ENCODE measurements at regions not wholly inside any gene's neighbourhood (a gene's known extent, or its start where the extent isn't known, plus 50 kb on each side); places are given as distances from the start of the nearest gene placed in this dataset.

DNA sequence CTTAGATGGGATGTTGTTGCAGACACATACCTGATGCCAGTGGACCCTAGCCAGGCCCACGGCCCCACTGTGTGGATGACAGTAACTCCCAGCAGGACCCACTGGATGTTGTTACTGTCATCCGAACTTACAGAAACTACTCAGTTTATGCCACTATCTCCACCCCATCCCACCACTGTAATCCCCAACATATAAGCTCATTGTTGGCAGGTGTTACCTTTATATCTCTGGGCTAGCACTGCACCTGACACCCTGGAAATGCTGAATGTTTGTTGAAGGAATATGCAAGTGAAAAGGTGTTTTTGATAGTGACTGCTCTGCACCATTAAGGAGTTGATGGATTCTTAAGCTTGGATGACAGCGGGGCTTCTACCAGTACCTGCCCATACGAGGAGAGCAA lies 133.5 kb upstream of the ASB18 start:
- no peak for TF ChIP-seq CTCF (IDR thresholded peaks at IDR 0.05)
- no peak for TF ChIP-seq EZH2 (IDR thresholded peaks at IDR 0.05; ENCODE audit: borderline replicate concordance, insufficient read depth, low read depth, low read length, poor library complexity, severe bottlenecking)

All from B cell (primary cell).